Esophagus squamous epithelium (tissue), 5 donors: ENCODE measurements at regions not wholly inside any gene's neighbourhood (a gene's known extent, or its start where the extent isn't known, plus 50 kb on each side); places are given as distances from the start of the nearest gene placed in this dataset.
"Not testable (repeated sequence)": the region's sequence is repeated elsewhere in the genome, so short reads cannot be mapped to it uniquely, and the experiment has no call there.

Source experiments
- DNase-seq: peaks from one replicate; lab custom pipeline; 2025; lab: John Stamatoyannopoulos, UW
- H3K27ac ChIP-seq, 4 donors: fragments of 200-600 bp; sonication (generic); one replicate each; pipeline ENCODE4 v1.5.1; 2016 to 2019; ENCODE audit warnings: mild to moderate bottlenecking in 1 of 4
- H3K27me3 ChIP-seq, 4 donors: fragments of 200-600 bp; sonication (generic); 1 replicate in 3 of 4; 2 replicates in 1 of 4; pipeline versions ENCODE4 v1.5.1 to v1.6.0; 2017 to 2021; ENCODE audit warnings: antibody characterized with exemption in 1 of 4
- H3K36me3 ChIP-seq, 3 donors: fragments of 200-600 bp; sonication (generic); one replicate each; pipeline ENCODE4 v1.5.1; 2016 to 2019
- H3K4me1 ChIP-seq, 3 donors: fragments of 200-600 bp; sonication (generic); one replicate each; pipeline ENCODE4 v1.5.1; 2017 to 2019
- H3K4me3 ChIP-seq, 4 donors: fragments of 200-600 bp; sonication (generic); 1 replicate in 3 of 4; 2 replicates in 1 of 4; pipeline ENCODE4 v1.5.1; 2016 to 2019; ENCODE audit warnings: mild to moderate bottlenecking in 2 of 4, moderate library complexity in 1 of 4
- H3K9me3 ChIP-seq, 3 donors: fragments of 200-600 bp; sonication (generic); one replicate each; pipeline ENCODE4 v1.5.1; 2016 to 2019
- CTCF ChIP-seq, 6 experiments: fragments of 450-650 bp in 4 of 6; fragments of 200-600 bp in 2 of 6; sonication (generic) in 2 of 6; IDR thresholded peaks; one replicate each; pipeline ENCODE4 v1.5.1; 2016 to 2019; ENCODE audit warnings: antibody characterized with exemption in 6 of 6, mild to moderate bottlenecking in 4 of 6, moderate library complexity in 4 of 6
- POLR2A ChIP-seq, 4 donors: fragments of 450-650 bp; IDR thresholded peaks; one replicate each; pipeline ENCODE4 v1.6.1; 2017; ENCODE audit warnings: antibody characterized with exemption in 4 of 4, mild to moderate bottlenecking in 4 of 4, moderate library complexity in 3 of 4
- WGBS, 2 donors: methylation state at CpG; one replicate each; pipeline ENCODE4 v1.1.5; 2018; 5-methylcytosine and 5-hydroxymethylcytosine counted together
- intact Hi-C: fragments of 100-400 bp; cut with DNase I; formaldehyde crosslinking; loops from one replicate; pipeline ENCODE4 v1.15.0; 2022
- donor health status: DM: yes; HTN: yes; CAD: no.

DNA sequence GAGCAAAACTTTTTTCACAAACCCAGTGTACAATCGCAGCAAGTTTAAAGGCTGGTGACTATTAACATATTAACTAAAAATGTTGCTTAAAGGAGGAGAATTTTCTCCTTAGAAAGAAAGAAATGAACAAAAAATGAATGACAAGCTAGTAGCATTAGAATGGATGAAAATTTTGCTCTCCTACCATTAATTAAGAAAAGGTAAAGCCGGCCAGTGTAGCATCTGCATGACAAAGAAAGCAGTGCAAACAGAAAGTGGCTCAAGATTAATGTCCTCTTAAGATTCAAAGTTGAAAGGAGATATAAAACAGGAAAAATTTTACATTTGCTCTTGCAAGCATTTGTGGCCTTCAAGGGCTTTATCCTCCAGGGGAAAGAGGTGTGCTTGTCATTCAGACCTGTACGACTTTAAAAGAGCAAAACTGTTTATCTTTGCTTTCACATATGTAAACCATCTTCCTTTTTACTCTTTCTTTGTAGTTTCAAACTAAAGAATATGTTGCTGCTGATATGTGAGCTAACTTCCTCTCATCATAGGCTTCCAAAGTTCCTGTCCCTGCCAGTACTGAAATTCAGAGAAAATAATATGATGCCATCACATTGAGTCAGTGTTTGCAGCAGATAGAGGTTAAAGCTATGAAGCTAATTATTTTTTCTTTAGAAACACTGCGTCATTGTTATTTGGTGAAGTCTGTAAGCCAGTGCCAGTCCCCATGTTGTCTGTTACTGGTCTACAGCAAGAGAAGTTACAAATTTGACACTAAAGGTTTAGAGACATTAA, 439.1 kb upstream of the GRM7 start:
- Histone ChIP-seq H3K9me3 (peaks cover 0 to 18% (median 0%) of the 10 kb centered on the region in 3 donors), H3K27ac (no peak overlapping the region), H3K4me3 (no peak overlapping the region), H3K4me1 (no peaks in the 10 kb centered on the region), H3K27me3 (no peaks in the 10 kb centered on the region), H3K36me3 (no peaks in the 10 kb centered on the region)
- DNase-seq, result no peak
- TF ChIP-seq CTCF (IDR thresholded peaks at IDR 0.05), result no peak
- no peak for TF ChIP-seq POLR2A (IDR thresholded peaks at IDR 0.05)
- WGBS, 2 donors, result 33 to 34% methylated on average over 4 of the region's 4 CpGs
- intact Hi-C loops, result no loop called here

- Histone ChIP-seq H3K36me3 (no peaks in the 10 kb centered on the region), H3K27me3 (no peaks in the 10 kb centered on the region), H3K9me3 (peaks cover 0 to 18% (median 0%) of the 10 kb centered on the region in 3 donors), H3K27ac (no peak overlapping the region), H3K4me3 (no peak overlapping the region), H3K4me1 (no peaks in the 10 kb centered on the region)
- no peak for DNase-seq
- WGBS, 2 donors, result 79 to 82% methylated on average over 6 of the region's 6 CpGs
- TF ChIP-seq CTCF (IDR thresholded peaks at IDR 0.05) (no peak), POLR2A (IDR thresholded peaks at IDR 0.05) (no peak)
- intact Hi-C loops, result no loop called here
Observed at GRCh38 chr3:6425289-6425820, 435.6 kb upstream of the GRM7 start.

- H3K9me3 ChIP-seq, result peaks cover 0 to 18% (median 0%) of the 10 kb centered on the region in 3 donors
- H3K27ac ChIP-seq, H3K4me3 ChIP-seq, H3K4me1 ChIP-seq, DNase-seq, H3K36me3 ChIP-seq, H3K27me3 ChIP-seq, intact Hi-C loops: not testable (repeated sequence)
- 95 to 100% methylated on average over 2 of the region's 2 CpGs for WGBS, 2 donors
Observed at GRCh38 chr3:6428276-6428675, 432.6 kb upstream of the GRM7 start.

- DNase-seq, result no peak
- 66 to 75% methylated on average over 1 of the region's 1 CpG for WGBS, 2 donors
- H3K27me3 ChIP-seq, result no peaks in the 10 kb centered on the region
- no peak overlapping the region for H3K4me3 ChIP-seq
- no peak for TF ChIP-seq POLR2A (IDR thresholded peaks at IDR 0.05)
- TF ChIP-seq CTCF (IDR thresholded peaks at IDR 0.05), result no peak
- no peak overlapping the region for H3K27ac ChIP-seq
- no peaks in the 10 kb centered on the region for H3K36me3 ChIP-seq
- H3K9me3 ChIP-seq, result no peaks in the 10 kb centered on the region
- intact Hi-C loops, result no loop called here
- H3K4me1 ChIP-seq, result no peaks in the 10 kb centered on the region
Observed at GRCh38 chr3:6435951-6436350, 425.0 kb upstream of the GRM7 start.

- no peaks in the 10 kb centered on the region for H3K4me1 ChIP-seq
- TF ChIP-seq CTCF (IDR thresholded peaks at IDR 0.05) (no peak), POLR2A (IDR thresholded peaks at IDR 0.05) (no peak)
- WGBS, 2 donors, result 48 to 85% methylated on average over 3 of the region's 3 CpGs
- H3K36me3 ChIP-seq, result no peaks in the 10 kb centered on the region
- H3K9me3 ChIP-seq, result no peaks in the 10 kb centered on the region
- H3K27me3 ChIP-seq, result no peaks in the 10 kb centered on the region
- intact Hi-C loops, result no loop called here
- H3K27ac ChIP-seq, result no peak overlapping the region
- DNase-seq, result no peak
- H3K4me3 ChIP-seq, result no peak overlapping the region
Observed at GRCh38 chr3:6437631-6438030, 423.3 kb upstream of the GRM7 start.
